Neutrophil (primary cell): ENCODE measurements at regions not wholly inside any gene's neighbourhood (a gene's known extent, or its start where the extent isn't known, plus 50 kb on each side); places are given as distances from the start of the nearest gene placed in this dataset.

ENCODE experiments used
- H3K27ac ChIP-seq: fragments of 200-600 bp; sonication (generic); 2 replicates; pipeline ENCODE4 v1.5.1; 2016; ENCODE audit warnings: mild to moderate bottlenecking, moderate library complexity
- H3K27me3 ChIP-seq: fragments of 200-600 bp; sonication (generic); 2 replicates; pipeline ENCODE4 v1.6.0; 2016; ENCODE audit warnings: mild to moderate bottlenecking
- H3K36me3 ChIP-seq: fragments of 200-600 bp; sonication (generic); 2 replicates; pipeline ENCODE4 v1.5.1; 2017
- H3K4me1 ChIP-seq, 2 experiments: fragments of 200-600 bp in 1 of 2; sonication (generic) in 1 of 2; 1 replicate in 1 of 2; 2 replicates in 1 of 2; pipeline versions ENCODE4 v1.5.1 to v1.6.1; 2013 to 2016; ENCODE audit warnings: low read depth in 1 of 2, low read length in 1 of 2, mild to moderate bottlenecking in 1 of 2, moderate library complexity in 1 of 2; ENCODE audit not compliant: control insufficient read depth in 1 of 2, insufficient read depth in 1 of 2
- H3K4me3 ChIP-seq, 2 experiments: fragments of 200-600 bp in 1 of 2; sonication (generic) in 1 of 2; 1 replicate in 1 of 2; 2 replicates in 1 of 2; pipeline ENCODE4 v1.5.1; 2013 to 2016; ENCODE audit warnings: low read depth in 1 of 2, low read length in 1 of 2, mild to moderate bottlenecking in 1 of 2, moderate library complexity in 1 of 2
- H3K9me3 ChIP-seq: fragments of 200-600 bp; sonication (generic); 2 replicates; pipeline ENCODE4 v1.5.1; 2016
- CTCF ChIP-seq: fragments of 200-600 bp; sonication (generic); IDR thresholded peaks from 2 replicates; pipeline ENCODE4 v1.5.1; 2016; ENCODE audit warnings: antibody characterized with exemption

- Histone ChIP-seq H3K4me1 (no peaks in the 10 kb centered on the region), H3K36me3 (no peaks in the 10 kb centered on the region), H3K9me3 (no peaks in the 10 kb centered on the region), H3K4me3 (no peak overlapping the region), H3K27ac (no peak overlapping the region), H3K27me3 (no peaks in the 10 kb centered on the region)
- TF ChIP-seq CTCF = no peak
Observed at GRCh38 chr12:107359382-107359781, 266.0 kb upstream of the CRY1 start.

- no peaks in the 10 kb centered on the region for H3K9me3 ChIP-seq
- no peaks in the 10 kb centered on the region for H3K27me3 ChIP-seq
- no peak overlapping the region for H3K27ac ChIP-seq
- H3K4me3 ChIP-seq = no peak overlapping the region
- no peak for TF ChIP-seq CTCF
- no peaks in the 10 kb centered on the region for H3K4me1 ChIP-seq
- no peaks in the 10 kb centered on the region for H3K36me3 ChIP-seq
Observed at GRCh38 chr12:107360033-107360432, 266.7 kb upstream of the CRY1 start.

- H3K27me3 ChIP-seq = no peaks in the 10 kb centered on the region
- no peak for TF ChIP-seq CTCF
- no peaks in the 10 kb centered on the region for H3K9me3 ChIP-seq
- no peaks in the 10 kb centered on the region for H3K36me3 ChIP-seq
- no peak overlapping the region for H3K27ac ChIP-seq
- no peak overlapping the region for H3K4me3 ChIP-seq
- no peaks in the 10 kb centered on the region for H3K4me1 ChIP-seq
Observed at GRCh38 chr12:107360482-107360881, 267.1 kb upstream of the CRY1 start.

- Histone ChIP-seq H3K4me3 (no peak overlapping the region), H3K27me3 (no peaks in the 10 kb centered on the region), H3K9me3 (no peaks in the 10 kb centered on the region), H3K36me3 (no peaks in the 10 kb centered on the region), H3K4me1 (no peaks in the 10 kb centered on the region), H3K27ac (no peak overlapping the region)
- TF ChIP-seq CTCF = no peak
Observed at GRCh38 chr12:107361970-107362369, 268.6 kb upstream of the CRY1 start.

- Histone ChIP-seq H3K36me3 (no peaks in the 10 kb centered on the region), H3K27ac (no peak overlapping the region), H3K4me3 (no peak overlapping the region), H3K4me1 (no peaks in the 10 kb centered on the region), H3K9me3 (no peaks in the 10 kb centered on the region), H3K27me3 (no peaks in the 10 kb centered on the region)
- no peak for TF ChIP-seq CTCF
Observed at GRCh38 chr12:107362960-107363359, 269.6 kb upstream of the CRY1 start.
